Astrocyte of the cerebellum (primary cell): ENCODE measurements at regions not wholly inside any gene's neighbourhood (a gene's known extent, or its start where the extent isn't known, plus 50 kb on each side); places are given as distances from the start of the nearest gene placed in this dataset.

Source experiments
- DNase-seq: peaks from one replicate; pipeline ENCODE4 v3.0.0-alpha.2; 2011; ENCODE audit warnings: low read depth
- H3K4me3 ChIP-seq: 2 replicates; pipeline ENCODE4 v1.5.1; 2011; ENCODE audit warnings: mild to moderate bottlenecking, low read depth, low read length, moderate library complexity
- CTCF ChIP-seq: IDR thresholded peaks from 2 replicates; pipeline ENCODE4 v1.5.1; 2012; ENCODE audit warnings: low read length, low read depth, moderate library complexity, mild to moderate bottlenecking; ENCODE audit errors: missing control alignments
- in situ Hi-C: cut with HindIII; loops from 2 replicates; pipeline ENCODE4 v1.10.0; 2017; ENCODE audit warnings: low sequenced_read_pairs

GRCh38 chr5:158276692-158277091 lies 417.7 kb upstream of the CLINT1 start:
- in situ Hi-C loops = no loop called here
- TF ChIP-seq CTCF = no peak
- no peak overlapping the region for H3K4me3 ChIP-seq
- DNase-seq = no peak

GRCh38 chr5:158275511-158275910 lies 416.6 kb upstream of the CLINT1 start:
- in situ Hi-C loops = no loop called here
- no peak for TF ChIP-seq CTCF
- no peak for DNase-seq
- H3K4me3 ChIP-seq = no peak overlapping the region

GRCh38 chr5:158273035-158273434 lies 414.1 kb upstream of the CLINT1 start:
- no peak for TF ChIP-seq CTCF
- in situ Hi-C loops = no loop called here
- no peak overlapping the region for H3K4me3 ChIP-seq
- DNase-seq = no peak

GRCh38 chr5:158272409-158272808 lies 413.5 kb upstream of the CLINT1 start:
- in situ Hi-C loops = no loop called here
- DNase-seq = no peak

GRCh38 chr5:158270996-158271554 lies 412.1 kb upstream of the CLINT1 start:
- in situ Hi-C loops = no loop called here
- DNase-seq = no peak
- H3K4me3 ChIP-seq = no peak overlapping the region
- TF ChIP-seq CTCF = no peak

More at GRCh38 chr5:158272409-158272808, 413.5 kb upstream of the CLINT1 start:
- TF ChIP-seq CTCF = no peak
- no peak overlapping the region for H3K4me3 ChIP-seq

GRCh38 chr5:158268286-158268685 lies 409.3 kb upstream of the CLINT1 start:
- TF ChIP-seq CTCF = no peak
- in situ Hi-C loops = no loop called here
- DNase-seq = no peak
- H3K4me3 ChIP-seq = no peak overlapping the region

- no peak overlapping the region for H3K4me3 ChIP-seq
Observed at GRCh38 chr5:158267228-158267627, 408.3 kb upstream of the CLINT1 start.

More at GRCh38 chr5:158267228-158267627, 408.3 kb upstream of the CLINT1 start:
- no peak for TF ChIP-seq CTCF
- no peak for DNase-seq
- in situ Hi-C loops = no loop called here
